Panc1 (cell line): ENCODE measurements at regions not wholly inside any gene's neighbourhood (a gene's known extent, or its start where the extent isn't known, plus 50 kb on each side); places are given as distances from the start of the nearest gene placed in this dataset.
"Not testable (repeated sequence)": the region's sequence is repeated elsewhere in the genome, so short reads cannot be mapped to it uniquely, and the experiment has no call there.

Source experiments
- ATAC-seq: fragments of 200-7000 bp; cut with Tn5 transposase; 2 replicates; pipeline ENCODE4 v1.9.1; 2020; ENCODE audit warnings: mild to moderate bottlenecking, moderate library complexity
- BruUV-seq: library from RNA; stranded (reverse); fragments of 400-500 nt; replicated peaks from 2 replicates; lab custom pipeline; 2021; lab: Mats Ljungman, UMichigan
- CTCF ChIA-PET: fragments of 300-600 bp; sonication (Branson Sonifier 250); formaldehyde crosslinking; loops from one replicate; lab custom pipeline; 2022; ENCODE audit warnings: antibody characterized with exemption; lab: Charles Lee
- POLR2A ChIA-PET: fragments of 300-600 bp; sonication (Branson Sonifier 250); formaldehyde crosslinking; loops from one replicate; lab custom pipeline; 2022; ENCODE audit warnings: antibody characterized with exemption; lab: Charles Lee
- DNase-seq: peaks from one replicate; pipeline ENCODE4 v3.0.0-alpha.2; 2010; ENCODE audit warnings: low read depth, low spot score
- H3K27ac ChIP-seq: 2 replicates; pipeline ENCODE4 v1.5.1; 2011; ENCODE audit warnings: mild to moderate bottlenecking, low read length, inconsistent platforms
- H3K27me3 ChIP-seq: fragments of 200-500 bp; sonication (Bioruptor generic); 2 replicates; pipeline ENCODE4 v1.6.0; 2014; ENCODE audit warnings: low read length, inconsistent platforms; ENCODE audit not compliant: control insufficient read depth, insufficient read depth
- H3K36me3 ChIP-seq: fragments of 200-500 bp; sonication (Bioruptor generic); 2 replicates; pipeline ENCODE4 v1.5.1; 2014; ENCODE audit warnings: inconsistent platforms, mild to moderate bottlenecking, low read length, moderate library complexity; ENCODE audit not compliant: control insufficient read depth, insufficient read depth
- H3K4me1 ChIP-seq: 2 replicates; pipeline ENCODE4 v1.5.1; 2011; ENCODE audit warnings: inconsistent platforms, mild to moderate bottlenecking, low read length, moderate library complexity; ENCODE audit not compliant: control insufficient read depth, insufficient read depth
- H3K4me3 ChIP-seq, 2 experiments: 2 replicates each; pipeline ENCODE4 v1.5.1; 2011 to 2012; ENCODE audit warnings: low read depth in 2 of 2, low read length in 2 of 2, mild to moderate bottlenecking in 2 of 2, inconsistent platforms in 1 of 2, moderate library complexity in 1 of 2
- H3K9me3 ChIP-seq: fragments of 200-500 bp; sonication (Bioruptor generic); 2 replicates; pipeline ENCODE4 v1.5.1; 2014; ENCODE audit warnings: low read depth, mild to moderate bottlenecking, inconsistent platforms, low read length, moderate library complexity; ENCODE audit not compliant: control insufficient read depth, insufficient read depth
- POLR2AphosphoS5 ChIP-seq: IDR thresholded peaks from 2 replicates; pipeline ENCODE4 v1.6.1; 2012; ENCODE audit warnings: mild to moderate bottlenecking, low read depth, low read length, moderate library complexity
- SIN3A ChIP-seq: IDR thresholded peaks from 2 replicates; pipeline ENCODE4 v1.6.1; 2012; ENCODE audit warnings: low read depth, mild to moderate bottlenecking, low read length, moderate library complexity, borderline replicate concordance; ENCODE audit not compliant: insufficient read depth
- TCF7L2 ChIP-seq: IDR thresholded peaks from 2 replicates; pipeline ENCODE4 v1.6.1; 2011; ENCODE audit warnings: mild to moderate bottlenecking, low read depth, low read length, inconsistent platforms
- in situ Hi-C: cut with HindIII; loops from 2 replicates; pipeline ENCODE4 v1.10.0; 2016; ENCODE audit warnings: low sequenced_read_pairs, low pct_unique_long_range_greater_than_20kb
- intact Hi-C: fragments of 100-400 bp; cut with micrococcal nuclease; formaldehyde crosslinking; loops from one replicate; pipeline ENCODE4 v1.10.0; 2022; ENCODE audit not compliant: unreplicated experiment
- TF ChIP-seq, protein P1 (sequence below), 2 experiments: IDR thresholded peaks; 2 replicates each; pipeline ENCODE4 v1.6.1; 2011 to 2012; ENCODE audit warnings: low read depth in 2 of 2, control low read depth in 1 of 2, low read length in 1 of 2, mild to moderate bottlenecking in 1 of 2, moderate library complexity in 1 of 2; ENCODE audit not compliant: insufficient read depth in 1 of 2
- TF ChIP-seq, protein P2 (sequence below): fragments of 450-650 bp; IDR thresholded peaks from 2 replicates; pipeline ENCODE4 v1.5.1; 2017; ENCODE audit warnings: mild to moderate bottlenecking

DNA sequence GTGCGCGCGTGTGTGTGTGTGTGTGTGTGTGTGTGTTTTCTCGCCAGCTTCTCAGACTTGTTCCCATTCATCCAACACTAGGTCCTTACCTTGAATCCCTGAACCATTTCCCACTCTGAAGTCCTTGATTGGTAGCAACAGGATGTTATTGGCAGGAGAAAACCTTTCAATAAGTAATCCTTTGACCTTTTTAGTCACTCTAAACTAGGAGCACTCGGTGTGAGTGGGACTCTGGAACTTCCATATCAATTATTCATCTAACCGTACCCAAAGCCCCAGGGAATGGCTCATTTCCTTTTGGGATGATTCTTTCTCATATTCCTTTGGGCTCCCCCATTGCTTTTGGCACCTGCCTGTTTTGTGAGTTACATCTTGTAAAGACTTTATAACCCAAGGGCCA is 140.2 kb upstream of the SPRED1 start:
- Histone ChIP-seq H3K27me3 (no peaks in the 10 kb centered on the region), H3K27ac (no peak overlapping the region), H3K4me1 (no peaks in the 10 kb centered on the region), H3K4me3 (no peak overlapping the region), H3K9me3 (no peaks in the 10 kb centered on the region), H3K36me3 (no peaks in the 10 kb centered on the region)
- ATAC-seq (no peak), DNase-seq (no peak)
- POLR2A ChIA-PET, result no interaction called here
- no TSS peak for BruUV-seq
- TF ChIP-seq POLR2AphosphoS5 (no peak), SIN3A (no peak), TCF7L2 (no peak)
- intact Hi-C loops, result no loop called here
- in situ Hi-C loops, result no loop called here
- CTCF ChIA-PET, result interaction anchor here (0.7 kb wide), 1 partner anchor 285 kb away, joined by 5 read pairs; no protein-coding TSS in a partner anchor

DNA sequence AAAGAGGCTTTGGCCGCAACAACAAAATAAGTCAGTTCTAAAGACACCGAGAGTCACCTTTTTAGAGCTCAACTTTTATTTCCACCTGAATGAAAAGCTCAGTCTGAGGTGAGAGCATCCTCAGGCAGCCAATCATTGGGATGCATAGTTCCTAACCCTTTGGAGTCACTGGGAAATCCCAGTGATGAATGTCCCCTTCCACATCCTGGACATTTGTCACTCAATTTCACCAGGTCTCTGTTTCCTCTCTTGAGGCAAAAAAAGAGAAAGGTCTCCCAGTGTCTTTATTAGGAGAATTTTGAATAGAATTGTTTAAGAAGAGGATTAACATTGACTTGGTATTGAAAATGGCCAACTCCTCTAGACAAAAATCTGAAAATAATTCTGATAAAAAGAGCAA is 137.5 kb upstream of the SPRED1 start:
- CTCF ChIA-PET, result no interaction called here
- no peak for DNase-seq
- no peak overlapping the region for H3K27ac ChIP-seq
- no peak overlapping the region for H3K4me3 ChIP-seq
- no peaks in the 10 kb centered on the region for H3K4me1 ChIP-seq
- intact Hi-C loops, result no loop called here
- POLR2A ChIA-PET, result no interaction called here
- no peaks in the 10 kb centered on the region for H3K9me3 ChIP-seq
- H3K27me3 ChIP-seq, result no peaks in the 10 kb centered on the region
- no peak for ATAC-seq
- no TSS peak for BruUV-seq
- in situ Hi-C loops, result no loop called here
- no peaks in the 10 kb centered on the region for H3K36me3 ChIP-seq
- TF ChIP-seq POLR2AphosphoS5, result no peak
- no peak for TF ChIP-seq SIN3A
- TF ChIP-seq, protein P1, sequence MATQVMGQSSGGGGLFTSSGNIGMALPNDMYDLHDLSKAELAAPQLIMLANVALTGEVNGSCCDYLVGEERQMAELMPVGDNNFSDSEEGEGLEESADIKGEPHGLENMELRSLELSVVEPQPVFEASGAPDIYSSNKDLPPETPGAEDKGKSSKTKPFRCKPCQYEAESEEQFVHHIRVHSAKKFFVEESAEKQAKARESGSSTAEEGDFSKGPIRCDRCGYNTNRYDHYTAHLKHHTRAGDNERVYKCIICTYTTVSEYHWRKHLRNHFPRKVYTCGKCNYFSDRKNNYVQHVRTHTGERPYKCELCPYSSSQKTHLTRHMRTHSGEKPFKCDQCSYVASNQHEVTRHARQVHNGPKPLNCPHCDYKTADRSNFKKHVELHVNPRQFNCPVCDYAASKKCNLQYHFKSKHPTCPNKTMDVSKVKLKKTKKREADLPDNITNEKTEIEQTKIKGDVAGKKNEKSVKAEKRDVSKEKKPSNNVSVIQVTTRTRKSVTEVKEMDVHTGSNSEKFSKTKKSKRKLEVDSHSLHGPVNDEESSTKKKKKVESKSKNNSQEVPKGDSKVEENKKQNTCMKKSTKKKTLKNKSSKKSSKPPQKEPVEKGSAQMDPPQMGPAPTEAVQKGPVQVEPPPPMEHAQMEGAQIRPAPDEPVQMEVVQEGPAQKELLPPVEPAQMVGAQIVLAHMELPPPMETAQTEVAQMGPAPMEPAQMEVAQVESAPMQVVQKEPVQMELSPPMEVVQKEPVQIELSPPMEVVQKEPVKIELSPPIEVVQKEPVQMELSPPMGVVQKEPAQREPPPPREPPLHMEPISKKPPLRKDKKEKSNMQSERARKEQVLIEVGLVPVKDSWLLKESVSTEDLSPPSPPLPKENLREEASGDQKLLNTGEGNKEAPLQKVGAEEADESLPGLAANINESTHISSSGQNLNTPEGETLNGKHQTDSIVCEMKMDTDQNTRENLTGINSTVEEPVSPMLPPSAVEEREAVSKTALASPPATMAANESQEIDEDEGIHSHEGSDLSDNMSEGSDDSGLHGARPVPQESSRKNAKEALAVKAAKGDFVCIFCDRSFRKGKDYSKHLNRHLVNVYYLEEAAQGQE (IDR thresholded peaks at IDR 0.05; ENCODE audit: insufficient read depth in 1 of 2, low read depth in 2 of 2, low read length in 1 of 2), result no peak
- TF ChIP-seq TCF7L2, result no peak
- TF ChIP-seq, protein P2, sequence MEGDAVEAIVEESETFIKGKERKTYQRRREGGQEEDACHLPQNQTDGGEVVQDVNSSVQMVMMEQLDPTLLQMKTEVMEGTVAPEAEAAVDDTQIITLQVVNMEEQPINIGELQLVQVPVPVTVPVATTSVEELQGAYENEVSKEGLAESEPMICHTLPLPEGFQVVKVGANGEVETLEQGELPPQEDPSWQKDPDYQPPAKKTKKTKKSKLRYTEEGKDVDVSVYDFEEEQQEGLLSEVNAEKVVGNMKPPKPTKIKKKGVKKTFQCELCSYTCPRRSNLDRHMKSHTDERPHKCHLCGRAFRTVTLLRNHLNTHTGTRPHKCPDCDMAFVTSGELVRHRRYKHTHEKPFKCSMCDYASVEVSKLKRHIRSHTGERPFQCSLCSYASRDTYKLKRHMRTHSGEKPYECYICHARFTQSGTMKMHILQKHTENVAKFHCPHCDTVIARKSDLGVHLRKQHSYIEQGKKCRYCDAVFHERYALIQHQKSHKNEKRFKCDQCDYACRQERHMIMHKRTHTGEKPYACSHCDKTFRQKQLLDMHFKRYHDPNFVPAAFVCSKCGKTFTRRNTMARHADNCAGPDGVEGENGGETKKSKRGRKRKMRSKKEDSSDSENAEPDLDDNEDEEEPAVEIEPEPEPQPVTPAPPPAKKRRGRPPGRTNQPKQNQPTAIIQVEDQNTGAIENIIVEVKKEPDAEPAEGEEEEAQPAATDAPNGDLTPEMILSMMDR, result no peak

DNA sequence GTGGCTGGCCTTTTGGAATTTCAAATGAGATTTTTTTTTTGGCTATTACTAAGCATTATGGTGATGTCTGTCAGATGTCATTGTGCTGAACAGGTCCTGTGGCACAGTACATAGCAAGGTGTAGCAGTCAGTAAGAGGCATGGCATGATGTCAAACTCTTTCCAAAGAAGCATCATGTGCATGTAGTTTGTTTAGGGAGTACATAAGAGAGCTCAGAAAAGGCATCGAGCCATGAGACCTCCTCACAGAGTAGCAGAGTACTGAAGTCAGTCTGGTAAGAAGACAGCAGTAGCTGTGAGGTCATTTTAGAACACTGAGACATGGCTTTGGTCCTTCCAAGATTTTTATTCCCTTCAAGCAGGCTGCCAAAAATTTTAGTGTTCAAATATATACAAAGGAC is 134.9 kb upstream of the SPRED1 start:
- no peaks in the 10 kb centered on the region for H3K4me1 ChIP-seq
- TF ChIP-seq POLR2AphosphoS5 (no peak), TCF7L2 (no peak), SIN3A (no peak)
- TF ChIP-seq, protein P2, result no peak
- TF ChIP-seq, protein P1 (IDR thresholded peaks at IDR 0.05; ENCODE audit: insufficient read depth in 1 of 2, low read depth in 2 of 2, low read length in 1 of 2), result no peak
- in situ Hi-C loops (no loop called here), intact Hi-C loops (no loop called here)
- no peaks in the 10 kb centered on the region for H3K27me3 ChIP-seq
- DNase-seq, result no peak
- no peak overlapping the region for H3K4me3 ChIP-seq
- CTCF ChIA-PET, result no interaction called here
- no peak overlapping the region for H3K27ac ChIP-seq
- H3K9me3 ChIP-seq, result no peaks in the 10 kb centered on the region
- BruUV-seq, result no TSS peak
- H3K36me3 ChIP-seq, result no peaks in the 10 kb centered on the region
- ATAC-seq, result no peak
- POLR2A ChIA-PET, result no interaction called here

DNA sequence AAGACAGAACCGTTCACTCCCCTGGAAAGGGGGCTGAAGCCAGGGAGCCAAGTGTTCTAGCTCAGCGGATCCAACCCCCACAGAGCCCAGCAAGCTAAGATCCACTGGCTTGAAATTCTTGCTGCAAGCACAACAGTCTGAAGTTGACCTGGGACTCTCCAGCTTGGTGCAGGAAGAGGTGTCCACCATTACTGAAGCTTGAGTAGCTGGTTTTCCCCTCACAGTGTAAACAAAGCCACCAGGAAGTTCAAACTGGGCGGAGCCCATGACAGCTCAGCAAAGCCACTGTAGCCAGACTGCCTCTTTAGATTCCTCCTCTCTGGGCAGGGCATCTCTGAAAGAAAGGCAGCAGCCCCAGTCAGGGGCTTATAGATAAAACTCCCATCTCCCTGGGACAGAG is 132.8 kb upstream of the SPRED1 start:
- POLR2A ChIA-PET, DNase-seq, BruUV-seq, CTCF ChIA-PET, H3K4me1 ChIP-seq, H3K27ac ChIP-seq, H3K27me3 ChIP-seq, H3K36me3 ChIP-seq, ATAC-seq, H3K9me3 ChIP-seq, in situ Hi-C loops, H3K4me3 ChIP-seq, intact Hi-C loops: not testable (repeated sequence)
